SKM-1 (cell line): ENCODE measurements at regions not wholly inside any gene's neighbourhood (a gene's known extent, or its start where the extent isn't known, plus 50 kb on each side); places are given as distances from the start of the nearest gene placed in this dataset.

ENCODE experiments used
- DNase-seq: peaks from one replicate; lab custom pipeline; 2025; ENCODE audit not compliant: unreplicated experiment; lab: John Stamatoyannopoulos, UW

GRCh38 chr20:7038029-7038428 is 270.5 kb downstream of the BMP2 start:
- no peak for DNase-seq

DNA sequence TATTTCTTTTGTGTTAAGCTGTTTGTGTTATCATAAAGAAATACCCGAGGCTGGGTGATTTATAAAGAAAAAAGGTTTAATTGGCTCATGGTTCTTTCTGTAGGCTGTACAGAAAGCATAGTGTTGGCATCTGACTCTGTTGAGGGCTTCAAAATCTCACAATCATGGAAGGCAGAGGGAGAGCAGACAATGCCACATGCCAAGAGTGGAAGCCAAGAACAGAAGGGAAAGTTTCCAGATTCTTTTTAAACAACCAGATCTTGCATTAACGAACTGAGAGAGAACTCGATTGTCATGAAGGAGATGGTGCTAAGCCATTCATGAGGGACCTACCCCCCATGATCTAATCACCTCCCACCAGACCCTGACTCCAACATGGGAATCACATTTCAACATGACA is 290.1 kb downstream of the BMP2 start:
- no peak for DNase-seq

DNA sequence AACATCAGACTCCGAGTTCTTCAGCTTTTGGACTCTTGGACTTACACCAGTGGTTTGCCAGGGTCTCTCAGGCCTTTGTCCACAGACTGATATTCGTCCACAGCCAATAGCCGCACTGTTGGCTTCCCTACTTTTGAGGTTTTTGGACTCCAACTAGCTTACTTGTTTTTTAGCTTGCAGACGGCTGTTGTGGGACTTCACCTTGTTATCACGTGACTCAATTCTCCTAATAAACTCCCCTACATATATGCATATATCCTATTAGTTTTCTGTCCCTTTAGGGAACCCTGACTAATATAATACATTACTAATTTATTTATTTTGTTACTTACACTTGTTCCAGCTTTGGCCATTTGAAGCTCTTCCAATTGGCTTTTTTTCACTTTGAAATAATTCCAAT is 311.3 kb downstream of the BMP2 start:
- DNase-seq, result no peak

- no peak for DNase-seq
These were observed 313.0 kb downstream of the BMP2 start for GRCh38 chr20:7080472-7080871.

DNA sequence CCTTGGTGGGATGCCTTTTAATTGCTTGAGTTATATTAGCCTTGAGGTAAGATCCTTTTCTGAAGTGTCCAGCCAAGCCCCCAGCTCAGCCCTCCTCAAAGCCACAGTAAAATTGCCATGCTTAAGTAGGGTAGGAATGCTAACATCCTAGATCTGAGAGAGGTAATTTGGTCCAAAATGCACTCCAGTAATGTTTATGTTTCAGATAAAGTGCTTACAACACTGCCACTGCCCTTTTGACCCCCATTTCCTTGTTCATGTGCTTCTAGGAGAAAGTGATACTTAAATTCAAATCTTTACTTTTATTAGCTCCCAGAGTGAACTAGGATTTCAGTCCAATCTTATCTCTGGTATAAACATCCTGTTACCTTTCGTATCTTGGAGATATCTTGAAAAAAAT is 318.0 kb downstream of the BMP2 start:
- no peak for DNase-seq

GRCh38 chr20:7087803-7088202 is 320.3 kb downstream of the BMP2 start:
- DNase-seq, result peak; percentile 6

DNA sequence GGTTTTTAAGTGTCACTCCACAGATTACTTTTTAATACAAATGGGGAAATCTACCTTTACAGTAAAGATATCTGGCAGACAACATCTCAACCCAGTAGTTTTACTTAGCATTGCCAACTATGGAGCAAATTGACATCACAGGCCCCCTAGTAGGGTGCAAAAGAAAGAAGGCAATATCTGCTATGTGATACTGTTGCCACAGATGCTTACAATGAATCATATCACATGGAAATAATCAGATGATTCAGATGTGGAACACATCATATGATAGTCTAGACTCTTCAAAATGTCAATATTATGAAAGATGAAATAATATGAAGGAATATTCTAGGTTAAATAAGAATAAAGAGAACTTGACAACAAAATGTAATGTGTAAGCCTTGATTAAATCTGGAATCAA is 322.5 kb downstream of the BMP2 start:
- no peak for DNase-seq

- no peak for DNase-seq
These were observed 323.3 kb downstream of the BMP2 start for GRCh38 chr20:7090811-7091210.

DNA sequence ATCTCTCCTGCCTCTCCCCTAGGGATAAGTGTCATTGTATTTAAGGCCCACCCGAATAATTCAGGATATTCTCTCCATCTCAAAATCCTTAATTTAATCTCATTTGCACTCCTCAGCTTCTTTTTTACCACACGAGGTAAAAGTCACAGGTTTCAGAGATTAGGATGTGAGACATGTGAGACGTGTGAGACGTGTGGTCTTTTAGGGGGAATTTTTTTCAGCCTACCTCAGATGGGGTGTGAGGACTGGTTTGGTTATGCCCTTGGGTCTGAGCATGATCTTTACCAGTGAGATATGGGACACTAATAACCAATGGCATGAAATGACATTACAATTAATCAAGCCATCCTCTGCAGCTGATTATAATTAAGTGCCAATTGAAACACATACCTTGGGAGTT is 324.2 kb downstream of the BMP2 start:
- no peak for DNase-seq

DNA sequence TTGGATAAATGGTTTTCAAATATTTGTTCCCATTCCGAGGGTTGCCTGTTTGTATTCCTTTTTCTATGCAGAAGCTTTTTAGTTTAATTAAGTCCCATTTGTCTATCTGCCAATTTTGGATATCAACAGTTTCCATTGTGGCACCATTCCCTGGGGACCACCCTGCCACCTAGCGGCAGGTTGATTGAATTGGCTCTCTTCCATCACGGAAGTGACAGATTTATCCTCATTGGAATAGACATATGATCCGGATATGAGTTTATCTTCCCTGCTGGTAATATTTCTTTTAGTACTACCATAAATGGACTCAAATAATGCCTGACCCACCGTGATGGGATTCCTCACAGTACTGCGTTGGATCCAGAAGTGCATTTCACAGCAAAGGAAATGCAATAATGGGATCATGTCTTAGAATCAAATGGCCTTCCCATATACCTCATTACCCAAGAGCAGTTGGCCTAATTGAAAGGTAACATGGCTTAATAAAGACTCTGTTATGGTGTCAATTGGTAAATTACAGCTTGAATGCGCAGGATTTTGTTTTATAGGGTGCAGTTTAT is 327.0 kb downstream of the BMP2 start:
- DNase-seq, result peak; percentile 3

- no peak for DNase-seq
These were observed 339.4 kb downstream of the BMP2 start for GRCh38 chr20:7106910-7107309.

DNA sequence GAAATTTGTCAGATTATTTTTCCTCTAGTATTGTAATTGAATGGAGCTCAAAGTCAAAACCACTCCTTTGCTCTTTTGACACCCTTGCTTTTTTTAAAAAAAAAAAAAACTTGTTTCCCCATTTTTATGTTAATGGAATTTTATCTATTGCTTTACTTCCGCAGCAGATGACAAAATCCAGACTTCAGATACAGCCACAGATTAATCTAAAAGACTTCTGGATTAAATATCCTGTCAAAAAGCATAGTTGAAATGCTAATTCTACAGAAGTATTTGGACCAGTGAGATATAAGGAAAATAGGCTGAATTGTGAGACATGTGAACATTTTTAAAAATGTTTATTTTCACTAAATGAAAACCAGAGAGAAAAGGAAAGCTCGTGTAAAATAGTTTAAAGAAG is 341.4 kb downstream of the BMP2 start:
- DNase-seq, result no peak

- no peak for DNase-seq
These were observed 346.3 kb downstream of the BMP2 start for GRCh38 chr20:7113577-7114466.

GRCh38 chr20:7123457-7123856 is 356.0 kb downstream of the BMP2 start:
- no peak for DNase-seq

DNA sequence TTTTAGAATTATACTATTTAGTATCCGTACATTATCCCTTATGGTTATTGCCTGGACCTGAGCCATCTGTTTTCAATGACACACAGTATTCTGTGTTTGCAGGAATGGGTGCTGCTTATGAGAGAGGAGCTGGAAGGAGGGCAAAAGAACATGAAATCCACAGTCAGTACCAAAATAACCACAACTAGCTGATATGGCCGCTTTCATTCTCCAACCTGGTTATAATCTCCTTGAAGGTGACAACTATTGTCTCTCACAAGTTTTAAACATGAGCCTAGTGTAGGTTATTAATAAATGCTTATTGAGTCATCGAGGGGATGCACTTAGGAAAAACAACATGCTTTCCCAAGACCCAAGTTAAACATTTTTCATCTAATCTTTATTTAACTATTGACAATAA is 356.6 kb downstream of the BMP2 start:
- DNase-seq, result no peak

DNA sequence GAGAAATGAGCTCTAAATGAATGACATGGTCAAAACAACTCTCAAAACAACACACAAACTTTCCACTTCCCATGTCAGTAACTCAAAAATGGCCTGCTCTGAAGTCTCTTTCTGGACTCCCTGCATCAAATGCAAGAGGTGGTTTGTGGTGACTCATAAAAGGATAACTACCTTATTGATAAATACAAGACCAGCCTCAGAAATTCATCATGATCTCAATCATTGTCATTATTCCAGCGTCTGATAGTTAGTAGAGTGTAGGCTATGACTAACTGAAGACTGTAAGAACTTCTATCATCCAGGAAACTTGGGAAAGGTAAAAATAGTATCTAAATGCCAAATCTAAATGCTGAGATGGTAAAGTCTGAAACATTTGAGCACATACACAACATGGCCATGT is 369.4 kb downstream of the BMP2 start:
- DNase-seq, result no peak

DNA sequence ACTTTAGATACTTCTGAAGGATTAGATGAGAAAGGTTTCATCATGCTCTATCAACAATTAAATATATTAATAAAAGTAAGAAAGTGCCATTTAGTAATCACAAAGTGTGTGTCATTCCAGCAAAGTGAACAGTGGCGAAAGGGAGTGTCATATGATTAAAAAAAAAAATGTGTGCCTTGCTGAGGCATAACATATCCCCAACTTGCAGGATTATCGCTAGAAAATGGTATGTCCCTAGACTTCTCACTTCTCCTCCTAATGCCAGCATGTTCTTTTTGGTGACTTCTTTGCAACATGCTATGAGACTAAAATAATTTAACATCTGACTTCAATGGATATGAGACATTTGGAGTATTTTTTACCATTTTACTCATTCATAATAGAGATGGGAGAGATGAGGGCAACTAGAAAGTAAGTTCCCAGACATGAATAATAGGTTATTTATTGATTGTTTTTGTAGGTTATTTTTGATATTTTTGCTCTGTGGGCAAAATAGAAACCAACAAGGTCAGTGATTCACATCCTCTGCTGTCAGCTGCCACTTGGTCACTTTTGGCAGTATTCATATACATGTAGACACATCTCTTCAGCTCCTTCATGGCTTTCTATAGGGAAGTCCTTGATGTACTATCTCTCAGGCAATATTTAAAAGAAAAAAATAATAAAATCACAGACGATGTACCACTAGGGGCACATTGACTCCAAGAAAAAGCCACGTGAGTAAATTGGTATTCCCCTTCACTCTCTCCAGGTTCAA is 370.1 kb downstream of the BMP2 start:
- no peak for DNase-seq

GRCh38 chr20:7144464-7144863 is 377.0 kb downstream of the BMP2 start:
- no peak for DNase-seq

GRCh38 chr20:7146552-7147219 is 379.2 kb downstream of the BMP2 start:
- no peak for DNase-seq

GRCh38 chr20:7147220-7147601 is 379.7 kb downstream of the BMP2 start:
- DNase-seq, result no peak

- DNase-seq, result no peak
These were observed 384.4 kb downstream of the BMP2 start for GRCh38 chr20:7151676-7152470.
